PC-3 (cell line): ENCODE measurements at regions not wholly inside any gene's neighbourhood (a gene's known extent, or its start where the extent isn't known, plus 50 kb on each side); places are given as distances from the start of the nearest gene placed in this dataset.

ENCODE experiments used
- CTCF ChIP-seq: fragments of 300-600 bp; sonication (generic); conservative IDR thresholded peaks from 2 replicates; pipeline ENCODE4 v1.5.1; 2017; ENCODE audit warnings: antibody characterized with exemption, low read depth, mild to moderate bottlenecking, low read length
- EZH2 ChIP-seq: fragments of 300-600 bp; sonication (generic); IDR thresholded peaks from one replicate; pipeline ENCODE4 v1.6.1; 2017; ENCODE audit warnings: antibody characterized with exemption, mild to moderate bottlenecking, low read length; ENCODE audit not compliant: unreplicated experiment

DNA sequence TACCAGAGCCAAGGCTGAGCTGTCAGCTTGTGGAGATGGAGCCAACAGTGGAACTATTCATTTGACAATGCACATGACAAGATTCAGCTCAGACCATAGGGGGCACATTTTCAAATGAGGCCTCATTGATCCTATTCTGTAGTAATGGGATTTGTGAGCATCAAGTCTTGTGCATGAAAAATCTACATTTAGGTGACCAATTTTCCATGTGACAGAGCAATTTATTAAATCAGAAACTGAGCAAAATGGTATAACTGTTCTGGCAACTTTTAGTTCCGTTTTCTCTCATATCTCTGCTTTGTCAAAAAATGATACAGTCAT, 108.5 kb upstream of the PCDH18 start:
- no peak for TF ChIP-seq CTCF
- no peak for TF ChIP-seq EZH2
